ENCODE measurements at regions not wholly inside any gene's neighbourhood (a gene's known extent, or its start where the extent isn't known, plus 50 kb on each side); places are given as distances from the start of the nearest gene placed in this dataset.
"Not testable (repeated sequence)": the region's sequence is repeated elsewhere in the genome, so short reads cannot be mapped to it uniquely, and the experiment has no call there.

DNA sequence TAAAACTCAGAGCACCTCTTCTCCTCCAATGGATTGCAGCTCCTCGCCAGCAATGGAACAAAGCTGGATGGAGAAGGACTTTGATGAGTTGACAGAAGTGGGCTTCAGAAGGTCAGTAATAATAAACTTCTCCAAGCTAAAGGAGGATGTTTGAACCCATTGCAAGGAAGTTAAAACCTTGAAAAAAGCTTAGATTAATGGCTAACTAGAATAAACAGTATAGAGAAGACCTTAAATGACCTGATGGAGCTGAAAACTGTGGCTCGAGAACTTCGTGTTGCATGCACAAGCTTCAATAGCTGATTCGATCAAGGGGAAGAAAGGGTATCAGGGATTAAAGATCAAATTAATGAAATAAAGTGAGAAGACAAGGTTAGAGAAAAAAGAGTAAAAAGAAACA, 112.3 kb upstream of the PIK3R1 start:
- TF ChIP-seq, protein P1, sequence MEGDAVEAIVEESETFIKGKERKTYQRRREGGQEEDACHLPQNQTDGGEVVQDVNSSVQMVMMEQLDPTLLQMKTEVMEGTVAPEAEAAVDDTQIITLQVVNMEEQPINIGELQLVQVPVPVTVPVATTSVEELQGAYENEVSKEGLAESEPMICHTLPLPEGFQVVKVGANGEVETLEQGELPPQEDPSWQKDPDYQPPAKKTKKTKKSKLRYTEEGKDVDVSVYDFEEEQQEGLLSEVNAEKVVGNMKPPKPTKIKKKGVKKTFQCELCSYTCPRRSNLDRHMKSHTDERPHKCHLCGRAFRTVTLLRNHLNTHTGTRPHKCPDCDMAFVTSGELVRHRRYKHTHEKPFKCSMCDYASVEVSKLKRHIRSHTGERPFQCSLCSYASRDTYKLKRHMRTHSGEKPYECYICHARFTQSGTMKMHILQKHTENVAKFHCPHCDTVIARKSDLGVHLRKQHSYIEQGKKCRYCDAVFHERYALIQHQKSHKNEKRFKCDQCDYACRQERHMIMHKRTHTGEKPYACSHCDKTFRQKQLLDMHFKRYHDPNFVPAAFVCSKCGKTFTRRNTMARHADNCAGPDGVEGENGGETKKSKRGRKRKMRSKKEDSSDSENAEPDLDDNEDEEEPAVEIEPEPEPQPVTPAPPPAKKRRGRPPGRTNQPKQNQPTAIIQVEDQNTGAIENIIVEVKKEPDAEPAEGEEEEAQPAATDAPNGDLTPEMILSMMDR (IDR thresholded peaks at IDR 0.05): not testable (repeated sequence)
- not testable (repeated sequence) for TF ChIP-seq POLR2A (IDR thresholded peaks at IDR 0.05)

Data from tibial nerve (tissue), 3 donors.